Fibroblast of lung (primary cell): ENCODE measurements at regions not wholly inside any gene's neighbourhood (a gene's known extent, or its start where the extent isn't known, plus 50 kb on each side); places are given as distances from the start of the nearest gene placed in this dataset.

Experiments
- DNase-seq, 2 donors: peaks; one replicate each; pipeline versions ENCODE4 v3.0.0 to v3.0.0-alpha.2; 2010; ENCODE audit warnings: low read depth in 2 of 2
- H2AFZ ChIP-seq: 2 replicates; pipeline ENCODE4 v1.5.1; 2012; ENCODE audit warnings: low read length, control low read depth, inconsistent platforms
- H3K27ac ChIP-seq: 2 replicates; pipeline ENCODE4 v1.5.1; 2011; ENCODE audit warnings: low read length, control low read depth; ENCODE audit not compliant: insufficient read depth
- H3K27me3 ChIP-seq: 2 replicates; pipeline ENCODE4 v1.5.1; 2011; ENCODE audit warnings: mild to moderate bottlenecking, low read length; ENCODE audit not compliant: control insufficient read depth, insufficient read depth
- H3K36me3 ChIP-seq: 2 replicates; pipeline ENCODE4 v1.5.1; 2011; ENCODE audit warnings: low read length; ENCODE audit not compliant: control insufficient read depth, insufficient read depth
- H3K4me1 ChIP-seq: 2 replicates; pipeline ENCODE4 v1.5.1; 2011; ENCODE audit warnings: low read length; ENCODE audit not compliant: control insufficient read depth, insufficient read depth; ENCODE audit errors: extremely low read depth
- H3K4me2 ChIP-seq: 2 replicates; pipeline ENCODE4 v1.5.1; 2011; ENCODE audit warnings: low read length, control low read depth; ENCODE audit not compliant: insufficient read depth; ENCODE audit errors: extremely low read depth
- H3K4me3 ChIP-seq, 4 experiments: fragments of 200-600 bp in 1 of 4; sonication (generic) in 1 of 4; replicated peaks in 1 of 4; 2 replicates each; pipeline ENCODE4 v1.5.1; 2011 to 2016; ENCODE audit warnings: low read length in 4 of 4, low read depth in 3 of 4, mild to moderate bottlenecking in 3 of 4, control low read depth in 2 of 4, inconsistent platforms in 1 of 4, mixed read lengths in 1 of 4; ENCODE audit not compliant: insufficient read depth in 1 of 4; ENCODE audit errors: control extremely low read depth in 1 of 4
- H3K79me2 ChIP-seq: 2 replicates; pipeline ENCODE4 v1.5.1; 2012; ENCODE audit warnings: mild to moderate bottlenecking, low read length, inconsistent platforms; ENCODE audit not compliant: control insufficient read depth, insufficient read depth
- H3K9ac ChIP-seq: 2 replicates; pipeline ENCODE4 v1.5.1; 2011; ENCODE audit warnings: mild to moderate bottlenecking, low read length, control low read depth; ENCODE audit not compliant: insufficient read depth
- H3K9me3 ChIP-seq: 2 replicates; pipeline ENCODE4 v1.5.1; 2012; ENCODE audit warnings: low read depth, low read length; ENCODE audit not compliant: control insufficient read depth, insufficient read depth
- H4K20me1 ChIP-seq: 2 replicates; pipeline ENCODE4 v1.5.1; 2011; ENCODE audit warnings: low read length; ENCODE audit not compliant: control insufficient read depth, insufficient read depth; ENCODE audit errors: extremely low read depth
- EZH2 ChIP-seq: IDR thresholded peaks from 2 replicates; pipeline ENCODE4 v1.5.1; 2012; ENCODE audit warnings: low read length, control low read depth, mild to moderate bottlenecking; ENCODE audit errors: missing control alignments
- TF ChIP-seq, protein P1 (sequence below), 2 donors: IDR thresholded peaks in 1 of 2; conservative IDR thresholded peaks in 1 of 2; 1 replicate in 1 of 2; 2 replicates in 1 of 2; pipeline ENCODE4 v1.5.1; 2011 to 2012; ENCODE audit warnings: low read length in 2 of 2, control low read depth in 1 of 2, inconsistent platforms in 1 of 2, low read depth in 1 of 2, mild to moderate bottlenecking in 1 of 2

DNA sequence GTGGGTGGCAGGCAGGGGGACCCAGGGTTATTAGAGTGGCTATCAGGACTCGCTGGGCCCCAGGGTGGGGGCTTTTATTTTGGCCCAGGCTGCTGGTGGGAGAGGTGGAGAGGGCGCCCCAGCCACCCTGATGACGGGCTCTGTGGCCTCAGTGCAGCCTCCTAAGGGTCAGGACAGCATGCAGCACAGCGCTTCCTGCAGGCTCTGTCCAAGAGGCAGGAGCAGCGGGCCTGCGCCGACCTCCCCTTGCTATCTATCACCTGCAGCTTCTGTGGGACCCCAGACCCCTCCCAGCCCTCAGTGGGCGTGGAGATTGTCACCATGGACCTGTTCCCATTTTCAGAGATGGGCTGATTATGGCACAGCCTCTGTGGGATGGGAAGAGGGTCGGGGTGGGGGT, 54.3 kb upstream of the PPARA start:
- no peak for DNase-seq
- H2AFZ ChIP-seq = no peak overlapping the region
- TF ChIP-seq, protein P1, sequence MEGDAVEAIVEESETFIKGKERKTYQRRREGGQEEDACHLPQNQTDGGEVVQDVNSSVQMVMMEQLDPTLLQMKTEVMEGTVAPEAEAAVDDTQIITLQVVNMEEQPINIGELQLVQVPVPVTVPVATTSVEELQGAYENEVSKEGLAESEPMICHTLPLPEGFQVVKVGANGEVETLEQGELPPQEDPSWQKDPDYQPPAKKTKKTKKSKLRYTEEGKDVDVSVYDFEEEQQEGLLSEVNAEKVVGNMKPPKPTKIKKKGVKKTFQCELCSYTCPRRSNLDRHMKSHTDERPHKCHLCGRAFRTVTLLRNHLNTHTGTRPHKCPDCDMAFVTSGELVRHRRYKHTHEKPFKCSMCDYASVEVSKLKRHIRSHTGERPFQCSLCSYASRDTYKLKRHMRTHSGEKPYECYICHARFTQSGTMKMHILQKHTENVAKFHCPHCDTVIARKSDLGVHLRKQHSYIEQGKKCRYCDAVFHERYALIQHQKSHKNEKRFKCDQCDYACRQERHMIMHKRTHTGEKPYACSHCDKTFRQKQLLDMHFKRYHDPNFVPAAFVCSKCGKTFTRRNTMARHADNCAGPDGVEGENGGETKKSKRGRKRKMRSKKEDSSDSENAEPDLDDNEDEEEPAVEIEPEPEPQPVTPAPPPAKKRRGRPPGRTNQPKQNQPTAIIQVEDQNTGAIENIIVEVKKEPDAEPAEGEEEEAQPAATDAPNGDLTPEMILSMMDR (conservative IDR thresholded peaks at IDR 0.05 in 1 of 2, IDR thresholded peaks at IDR 0.05 in 1 of 2; ENCODE audit: low read depth in 1 of 2, low read length in 2 of 2) = no peak
- no peak for TF ChIP-seq EZH2
- no peak overlapping the region for H3K4me3 ChIP-seq
- H3K4me2 ChIP-seq = no peak overlapping the region
- H3K27ac ChIP-seq = peak overlapping the region; percentile 29
- peaks cover 43% of the 10 kb centered on the region for H3K4me1 ChIP-seq
- peaks cover 7% of the 10 kb centered on the region for H4K20me1 ChIP-seq
- H3K9me3 ChIP-seq = no peaks in the 10 kb centered on the region
- H3K27me3 ChIP-seq = no peaks in the 10 kb centered on the region
- peaks cover 97% of the 10 kb centered on the region for H3K79me2 ChIP-seq
- peaks cover 64% of the 10 kb centered on the region for H3K36me3 ChIP-seq
- H3K9ac ChIP-seq = no peak overlapping the region

DNA sequence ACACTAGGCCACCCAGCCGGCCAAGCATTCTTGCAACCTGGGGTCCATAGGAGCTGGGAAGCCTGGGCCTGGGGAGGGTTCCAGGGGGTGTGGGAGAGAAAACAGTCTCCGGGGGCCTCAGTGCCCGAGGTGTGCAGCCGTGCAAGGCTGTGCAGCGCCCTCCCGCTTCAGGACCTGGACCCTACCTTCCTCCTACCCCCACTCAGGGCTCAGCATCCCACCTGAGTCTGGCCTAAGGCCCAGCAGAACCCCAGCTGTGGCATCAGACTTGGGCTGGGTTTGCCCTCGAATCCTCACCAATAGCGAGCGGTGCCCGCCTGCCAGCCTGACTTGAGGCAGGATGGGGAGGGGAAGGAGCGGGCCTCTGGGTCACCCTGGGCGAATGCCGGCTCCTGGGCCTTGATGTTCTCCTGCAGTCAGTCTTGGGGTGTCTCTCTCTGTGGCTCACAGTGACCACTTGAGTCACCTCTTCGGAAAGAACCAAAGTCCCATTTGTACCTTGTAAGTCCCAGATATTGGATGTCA, 53.6 kb upstream of the PPARA start:
- DNase-seq = no peak
- Histone ChIP-seq H3K9me3 (no peaks in the 10 kb centered on the region), H3K79me2 (peaks cover 97% of the 10 kb centered on the region), H3K27me3 (no peaks in the 10 kb centered on the region), H3K27ac (peak overlapping the region; percentile 29), H3K36me3 (peaks cover 59% of the 10 kb centered on the region), H4K20me1 (peaks cover 4% of the 10 kb centered on the region), H3K4me2 (no peak overlapping the region), H3K4me1 (peaks cover 39% of the 10 kb centered on the region), H3K4me3 (no peak overlapping the region), H2AFZ (no peak overlapping the region), H3K9ac (no peak overlapping the region)
- TF ChIP-seq EZH2 = no peak
- TF ChIP-seq, protein P1 (conservative IDR thresholded peaks at IDR 0.05 in 1 of 2, IDR thresholded peaks at IDR 0.05 in 1 of 2; ENCODE audit: low read depth in 1 of 2, low read length in 2 of 2) = no peak

DNA sequence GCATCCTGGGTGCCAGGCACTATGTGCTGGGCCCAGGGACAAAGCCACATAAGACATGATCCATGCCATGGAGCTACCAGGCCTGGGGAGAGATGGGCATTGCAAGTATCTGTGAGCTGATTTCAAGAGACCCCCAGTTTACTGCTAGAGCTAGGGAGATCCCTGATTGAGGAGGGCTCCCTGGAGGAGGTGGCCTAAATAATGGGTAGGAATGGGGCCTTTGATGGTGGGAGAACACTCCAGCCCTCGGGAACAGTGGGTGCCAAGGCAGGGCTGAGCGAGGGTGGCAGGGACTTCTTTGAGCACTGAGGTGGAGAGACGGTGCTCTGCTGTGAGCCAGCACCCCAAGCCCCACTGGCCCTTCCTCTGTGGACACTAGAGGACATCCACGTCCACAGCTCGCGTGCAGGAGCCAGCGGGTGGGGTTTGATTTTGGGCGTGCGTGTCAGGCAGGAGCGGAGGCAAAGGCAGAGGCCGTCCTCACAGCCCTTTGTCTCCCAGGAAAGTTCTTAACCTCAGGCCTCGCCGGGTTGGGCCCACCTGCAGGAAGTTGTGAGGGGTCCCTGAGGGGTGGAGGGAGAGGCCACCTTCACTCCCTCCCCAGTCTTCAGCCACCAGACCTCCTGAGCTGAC, 52.9 kb upstream of the PPARA start:
- Histone ChIP-seq H3K9ac (no peak overlapping the region), H3K4me2 (no peak overlapping the region), H3K4me3 (no peak overlapping the region), H3K9me3 (no peaks in the 10 kb centered on the region), H3K27me3 (no peaks in the 10 kb centered on the region), H3K4me1 (peaks cover 39% of the 10 kb centered on the region), H2AFZ (no peak overlapping the region), H3K27ac (peak overlapping the region; percentile 29), H3K79me2 (peaks cover 97% of the 10 kb centered on the region), H4K20me1 (peaks cover 4% of the 10 kb centered on the region), H3K36me3 (peaks cover 61% of the 10 kb centered on the region)
- TF ChIP-seq, protein P1 (conservative IDR thresholded peaks at IDR 0.05 in 1 of 2, IDR thresholded peaks at IDR 0.05 in 1 of 2; ENCODE audit: low read depth in 1 of 2, low read length in 2 of 2) = no peak
- TF ChIP-seq EZH2 = no peak
- DNase-seq = no peak
